GM19025 (cell line): ENCODE measurements at regions not wholly inside any gene's neighbourhood (a gene's known extent, or its start where the extent isn't known, plus 50 kb on each side); places are given as distances from the start of the nearest gene placed in this dataset.
"Not testable (repeated sequence)": the region's sequence is repeated elsewhere in the genome, so short reads cannot be mapped to it uniquely, and the experiment has no call there.

Experiments
- ATAC-seq: cut with Tn5 transposase; IDR thresholded peaks from one replicate; pipeline ENCODE4 v1.9.1; 2021; ENCODE audit warnings: mild to moderate bottlenecking, low read depth, moderate library complexity; ENCODE audit not compliant: unreplicated experiment

DNA sequence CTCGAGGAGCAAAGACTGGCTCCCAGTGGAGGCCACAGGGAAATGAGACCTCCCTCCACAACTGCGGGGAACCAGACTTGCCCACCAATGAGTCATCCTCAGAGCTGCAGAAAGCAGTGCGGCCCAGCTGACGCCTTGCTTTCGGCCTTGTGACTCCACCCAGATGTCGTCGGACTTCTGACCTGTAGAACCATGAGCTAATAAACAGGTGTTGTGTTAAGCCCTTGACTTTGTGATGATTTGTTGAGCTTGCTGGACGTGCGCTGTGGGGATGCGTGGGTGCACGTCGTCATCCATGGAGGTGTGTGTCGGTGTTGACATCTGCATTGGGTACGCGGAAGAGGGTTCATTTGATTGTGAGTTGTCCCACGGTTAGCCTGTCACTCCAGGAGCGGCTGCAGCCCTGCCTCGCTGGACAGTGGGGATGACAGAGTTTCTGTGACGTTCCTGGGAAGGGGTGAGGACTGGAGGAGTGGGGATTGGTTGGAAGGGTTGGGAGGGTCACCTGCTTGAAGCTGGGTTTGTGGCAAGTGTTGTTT lies 154.1 kb downstream of the SH3BP4 start:
- no peak for ATAC-seq

DNA sequence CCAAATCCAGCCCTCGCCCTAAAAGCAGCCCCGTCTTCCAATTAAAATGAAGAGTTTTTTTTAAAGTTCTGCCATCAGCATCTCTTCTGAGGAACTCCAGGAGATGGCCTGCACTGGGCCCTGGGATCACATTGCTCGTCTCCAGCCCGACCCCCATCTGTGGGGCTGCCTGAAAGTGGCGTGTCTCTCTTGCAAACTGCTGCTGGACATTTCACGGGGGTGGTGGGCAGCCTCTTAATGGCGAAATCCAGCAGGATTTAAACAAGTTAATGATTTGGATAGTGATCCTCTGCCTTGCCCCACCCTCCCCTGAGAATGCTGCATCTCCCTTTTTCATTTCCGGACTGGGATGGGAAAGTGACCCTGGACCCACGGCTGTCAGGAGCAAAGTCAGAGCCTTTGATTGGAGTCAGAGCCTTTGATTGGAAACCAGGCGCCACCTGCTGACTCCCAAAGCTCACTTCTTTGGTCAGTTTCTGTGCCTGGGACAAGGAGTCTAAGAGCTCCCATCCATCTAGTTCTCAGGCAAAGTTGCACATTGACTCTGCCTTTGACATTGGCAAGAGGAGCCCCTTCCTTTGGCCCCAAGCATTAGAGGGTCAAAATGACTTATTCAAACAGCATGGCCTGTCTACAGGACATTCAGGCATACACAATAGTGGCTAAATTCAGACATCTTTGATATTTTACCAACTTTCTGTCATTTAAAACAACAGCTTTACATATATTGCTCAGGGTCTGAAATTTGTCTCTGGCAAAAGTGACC lies 155.2 kb downstream of the SH3BP4 start:
- no peak for ATAC-seq

DNA sequence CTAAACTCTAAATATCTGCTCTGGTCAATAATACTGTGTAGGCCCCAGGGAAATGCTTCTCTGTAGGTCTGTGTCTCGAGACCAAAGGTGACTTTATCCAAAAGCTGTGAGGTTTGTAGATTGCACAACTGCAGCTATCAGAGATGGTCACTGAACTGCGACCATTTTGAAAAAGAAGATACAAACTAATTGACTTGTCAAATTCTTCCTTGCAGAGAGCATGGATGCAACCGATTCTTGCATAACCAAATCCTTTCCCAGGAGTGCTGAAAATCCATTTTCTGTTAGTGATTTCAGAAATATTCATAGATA lies 155.8 kb downstream of the SH3BP4 start:
- no peak for ATAC-seq

DNA sequence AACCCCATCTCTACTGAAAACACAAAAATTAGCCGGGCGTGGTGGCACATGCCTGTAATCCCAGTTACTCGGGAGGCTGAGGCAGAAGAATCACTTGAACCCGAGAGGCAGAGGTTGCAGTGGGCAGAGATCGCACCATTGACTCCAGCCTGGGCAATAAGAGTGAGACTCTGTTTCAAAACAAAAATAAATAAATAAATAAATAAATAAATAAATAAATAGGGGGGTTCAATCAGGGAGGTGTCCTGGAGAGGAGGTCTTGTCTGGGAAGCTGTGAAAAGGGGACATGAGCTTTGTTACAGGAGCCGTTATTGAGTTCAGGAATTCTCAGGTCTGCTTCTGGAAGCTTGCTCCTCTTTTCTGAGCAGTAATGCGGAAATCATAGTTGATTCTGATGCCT lies 157.7 kb downstream of the SH3BP4 start:
- not testable (repeated sequence) for ATAC-seq

DNA sequence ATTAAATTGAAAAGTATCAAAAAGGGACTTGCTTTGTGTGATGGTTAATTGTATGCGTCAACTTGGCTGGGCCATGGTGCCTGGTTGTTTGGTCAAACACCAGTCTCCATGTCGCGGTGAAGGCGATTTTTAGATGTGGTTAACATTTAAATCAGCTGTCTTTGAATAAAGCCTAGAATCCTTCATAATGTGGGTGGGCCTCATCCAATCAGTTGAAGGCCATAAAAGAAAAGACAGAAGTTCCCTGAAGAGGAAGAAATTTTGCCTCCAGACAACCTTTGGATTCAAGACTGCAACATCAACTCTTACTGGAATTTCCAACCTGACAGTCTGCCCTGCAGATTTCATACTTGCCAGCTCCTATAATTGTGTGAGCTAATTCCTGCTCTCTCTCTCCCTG lies 160.5 kb downstream of the SH3BP4 start:
- no peak for ATAC-seq

DNA sequence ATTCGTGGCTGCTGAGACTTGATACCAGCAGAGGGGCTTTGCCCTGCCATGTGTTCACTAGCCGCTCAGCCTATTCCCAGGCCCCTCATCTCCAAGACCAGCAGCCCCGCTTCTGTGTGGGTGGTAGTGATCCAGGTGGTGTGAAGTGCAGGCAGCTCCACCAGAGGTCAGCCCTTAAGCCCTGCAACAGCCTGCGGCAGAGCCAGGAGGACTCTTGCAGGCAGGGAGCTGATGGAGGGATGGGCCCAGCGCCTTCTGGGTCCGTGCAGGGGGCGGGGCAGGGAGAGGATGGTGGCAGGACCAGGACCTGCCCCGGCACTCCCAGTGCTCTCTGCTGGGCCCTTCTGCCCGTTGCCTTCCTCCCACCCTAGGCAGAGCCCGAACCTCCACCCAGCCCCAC lies 162.0 kb downstream of the SH3BP4 start:
- ATAC-seq: no peak

DNA sequence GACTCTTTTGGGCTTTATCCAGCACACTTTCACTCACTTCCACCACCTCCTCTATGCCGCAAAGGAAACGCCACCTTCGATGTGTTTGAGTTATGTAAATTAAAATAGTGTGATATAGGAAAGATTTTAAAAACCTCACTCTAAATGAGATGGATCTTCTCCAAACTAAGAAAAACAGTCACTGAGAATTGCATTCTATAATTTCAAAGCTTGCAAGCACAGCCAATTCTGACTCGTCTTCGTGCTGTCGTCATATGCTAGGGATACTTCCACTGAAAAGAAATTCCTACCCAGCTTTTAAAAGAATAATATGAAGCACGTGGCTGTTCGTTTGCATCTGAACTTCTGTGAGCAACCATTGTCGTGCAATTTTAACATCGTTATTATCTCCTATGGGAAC lies 162.5 kb downstream of the SH3BP4 start:
- no peak for ATAC-seq

DNA sequence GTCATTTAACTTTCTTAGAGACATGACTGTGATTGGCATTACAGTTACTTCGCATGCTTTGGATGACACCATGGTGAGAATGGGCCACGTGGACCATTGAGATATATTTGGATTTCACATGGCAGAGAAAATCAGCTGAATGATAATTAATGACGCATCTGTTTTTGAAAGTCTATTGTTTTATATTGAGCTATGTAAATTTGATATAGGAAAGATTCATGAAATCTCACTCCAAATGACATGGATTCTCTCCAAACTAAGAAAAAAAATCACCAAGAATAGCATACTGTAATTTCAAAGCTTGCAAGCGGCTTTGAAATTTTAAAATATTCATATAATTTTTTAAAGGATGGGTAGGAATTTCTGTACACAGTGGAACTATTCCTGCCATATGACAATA lies 163.7 kb downstream of the SH3BP4 start:
- no peak for ATAC-seq

DNA sequence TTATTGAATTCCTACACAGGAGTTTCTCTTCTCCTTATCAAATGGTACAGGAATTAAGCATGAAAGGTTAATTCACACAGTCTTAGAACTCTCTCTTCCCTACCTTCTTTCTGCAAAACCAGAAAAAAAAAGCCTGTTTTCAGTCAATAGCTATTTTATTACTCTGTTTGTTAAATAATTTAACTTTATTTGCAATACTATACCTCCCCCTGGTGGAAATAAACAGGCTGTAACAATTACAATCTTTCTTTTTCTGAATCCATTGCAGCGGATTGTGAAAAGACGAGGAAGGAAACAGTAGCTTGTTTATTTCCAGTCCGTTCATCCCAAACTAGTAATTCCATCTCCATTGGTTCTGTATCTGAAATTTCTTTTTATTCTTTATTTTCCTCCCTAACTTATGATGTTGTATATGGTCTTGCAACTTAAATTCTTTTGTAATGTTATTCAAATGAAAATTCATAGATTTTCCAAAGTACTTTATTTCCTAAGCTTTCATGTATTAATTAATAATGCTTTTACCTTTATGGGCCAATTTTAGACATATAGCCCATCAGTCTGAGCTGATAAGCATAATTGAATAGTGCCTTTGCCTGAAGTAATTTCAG lies 165.2 kb downstream of the SH3BP4 start:
- no peak for ATAC-seq

DNA sequence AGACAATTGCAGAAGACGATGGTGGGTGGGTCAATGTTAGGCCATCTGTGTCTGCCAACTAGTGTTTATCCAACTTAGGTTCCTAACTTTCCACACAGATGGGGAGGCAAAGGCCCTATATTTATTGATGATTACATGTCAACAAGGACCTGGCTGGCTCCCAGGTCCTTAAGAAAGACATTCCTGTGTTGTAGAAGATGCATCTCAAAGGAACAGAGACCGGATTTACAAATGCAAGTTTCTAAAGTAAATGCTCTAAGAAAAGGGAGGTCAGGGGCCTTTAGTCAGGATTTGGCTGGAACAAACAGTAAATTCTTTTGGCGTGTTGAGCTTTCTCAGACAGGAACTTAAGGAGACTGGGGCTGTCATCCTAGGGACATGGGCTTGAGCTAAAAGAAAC lies 175.0 kb downstream of the SH3BP4 start:
- ATAC-seq: no peak

DNA sequence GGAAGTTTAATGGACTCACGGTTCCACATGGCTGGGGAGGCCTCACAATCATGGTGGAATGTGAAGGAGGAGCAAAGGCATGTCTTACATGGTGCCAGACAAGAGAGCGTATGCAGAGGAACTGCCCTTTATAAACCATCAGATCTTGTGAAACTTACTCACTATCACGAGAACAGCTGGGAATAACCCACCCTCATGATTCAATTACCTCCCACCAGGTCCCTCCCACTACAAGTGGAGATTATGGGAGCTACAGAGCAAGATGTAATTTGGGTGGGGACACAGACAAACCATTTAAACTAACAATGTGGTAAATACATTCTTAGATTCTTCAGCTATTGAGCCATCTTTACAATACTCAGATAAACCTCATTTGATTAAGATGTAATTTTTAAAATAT lies 176.1 kb downstream of the SH3BP4 start:
- ATAC-seq: no peak

DNA sequence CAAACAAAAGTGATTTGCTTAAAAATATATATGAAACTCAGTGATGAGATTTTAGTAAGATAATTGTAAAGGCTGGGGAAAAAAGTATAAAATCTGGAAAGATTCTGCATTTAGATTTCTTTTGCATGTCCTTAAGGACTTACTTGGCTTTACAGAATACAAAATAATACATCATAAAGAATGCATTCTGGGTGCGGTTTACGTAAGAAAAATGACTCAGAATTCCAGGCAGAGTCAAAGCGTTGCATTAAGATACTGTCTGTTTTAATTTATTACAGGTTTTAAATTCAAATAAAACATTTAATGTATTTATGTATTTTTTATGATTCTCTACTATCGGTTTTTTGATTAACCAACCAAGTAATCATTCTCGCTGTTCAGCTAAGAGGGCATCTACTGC lies 178.0 kb downstream of the SH3BP4 start:
- no peak for ATAC-seq

DNA sequence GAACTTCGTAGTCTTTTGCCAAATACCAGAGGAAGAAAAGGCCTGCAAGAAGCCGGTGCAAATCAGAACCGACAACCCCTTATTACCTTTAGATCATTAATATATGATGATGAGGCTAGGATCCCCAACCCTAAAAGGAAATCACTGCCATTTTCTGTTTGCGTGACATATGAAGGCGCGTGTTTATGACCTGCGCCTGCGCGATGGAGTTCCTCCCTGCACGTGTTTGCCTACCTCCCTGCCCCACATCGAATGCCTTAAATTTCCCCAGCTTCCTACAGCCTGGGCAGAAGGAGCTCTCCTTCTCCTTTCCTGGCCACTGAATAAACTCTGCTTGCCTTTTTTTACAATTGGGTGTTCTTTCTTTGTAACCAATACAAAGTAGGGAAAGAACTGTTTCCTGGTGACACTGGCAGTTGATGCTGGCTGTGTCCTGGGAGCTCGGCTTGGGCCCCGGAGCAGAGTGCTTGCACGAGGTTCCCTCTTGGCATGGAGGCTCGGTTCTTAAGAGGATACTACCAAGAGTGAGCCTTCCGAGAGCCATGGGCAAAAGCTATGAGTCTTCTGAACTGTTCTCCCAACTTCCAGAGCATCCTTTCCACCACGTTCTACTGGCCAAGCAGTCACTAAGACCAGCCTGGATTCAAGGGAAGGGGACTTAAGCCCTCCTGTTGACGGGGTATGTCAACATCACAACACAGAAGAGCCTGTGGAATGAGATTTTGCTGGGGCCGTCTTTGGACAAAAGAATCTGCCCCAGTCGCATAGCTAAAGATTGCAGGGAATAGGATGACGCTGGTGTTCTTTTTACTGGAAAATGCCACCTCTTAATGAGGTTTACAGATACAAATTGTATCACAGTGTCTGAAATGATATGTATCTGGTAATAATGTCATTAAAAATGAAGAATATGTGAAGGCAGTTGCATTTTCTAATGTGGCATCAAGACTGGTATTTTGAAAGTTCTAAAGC lies 179.8 kb downstream of the SH3BP4 start:
- no peak for ATAC-seq

DNA sequence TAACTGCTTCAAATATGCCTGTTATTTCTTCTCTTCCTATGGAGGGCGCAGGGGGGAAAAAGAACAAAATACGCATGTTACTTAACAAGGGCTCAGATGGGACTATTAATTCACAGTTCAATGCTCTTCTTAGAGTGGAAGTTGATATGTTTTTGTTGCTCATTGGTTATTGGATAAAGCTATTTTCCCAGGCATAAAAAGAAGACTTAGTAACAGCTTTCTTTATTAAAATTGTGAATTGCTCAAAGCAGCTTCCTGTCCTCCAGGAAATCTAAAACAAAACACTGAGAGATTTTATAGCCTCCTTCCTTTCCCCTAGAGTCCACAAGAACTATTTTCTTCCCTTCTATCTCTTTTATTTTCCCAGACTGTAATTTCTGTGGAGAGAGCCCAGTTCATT lies 180.8 kb downstream of the SH3BP4 start:
- no peak for ATAC-seq

DNA sequence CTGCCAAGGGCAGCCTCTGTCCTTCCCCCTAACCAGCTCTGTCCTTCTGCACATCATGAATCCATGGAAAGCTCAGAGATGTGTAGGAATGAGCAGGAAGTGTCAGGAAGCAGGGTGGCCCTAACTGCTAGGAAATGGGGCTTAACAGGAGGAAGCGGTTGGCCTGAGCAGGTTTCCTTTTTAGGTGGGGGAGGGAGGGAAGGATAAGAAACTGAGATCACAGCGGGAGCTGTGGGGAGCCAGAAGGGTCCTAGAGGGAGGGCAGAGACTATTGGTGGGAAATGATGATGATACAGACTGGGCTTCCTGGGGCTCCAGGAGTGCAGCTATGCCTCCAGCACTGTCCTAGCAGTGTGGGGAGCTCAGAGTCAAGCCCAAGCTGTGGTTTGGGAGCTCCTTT lies 182.0 kb downstream of the SH3BP4 start:
- no peak for ATAC-seq

DNA sequence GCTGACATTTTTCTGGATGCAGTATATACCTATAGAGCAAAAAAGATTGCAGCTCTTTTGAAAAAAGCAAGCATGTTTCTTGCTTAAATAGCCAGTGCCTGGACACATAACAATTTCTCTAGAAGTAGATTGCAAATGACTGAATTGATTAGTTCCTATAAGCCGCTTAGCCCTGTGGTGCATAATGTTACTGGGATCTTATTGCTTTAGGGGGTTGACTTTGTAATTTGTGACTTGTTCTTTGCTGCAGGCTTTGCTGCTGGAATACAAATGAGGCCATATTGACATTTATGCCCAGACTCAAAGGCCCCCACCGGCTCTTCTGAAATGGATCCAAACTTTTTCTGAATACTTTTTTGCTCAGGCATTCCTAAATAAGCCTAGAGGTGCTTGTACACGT lies 182.6 kb downstream of the SH3BP4 start:
- ATAC-seq: no peak

DNA sequence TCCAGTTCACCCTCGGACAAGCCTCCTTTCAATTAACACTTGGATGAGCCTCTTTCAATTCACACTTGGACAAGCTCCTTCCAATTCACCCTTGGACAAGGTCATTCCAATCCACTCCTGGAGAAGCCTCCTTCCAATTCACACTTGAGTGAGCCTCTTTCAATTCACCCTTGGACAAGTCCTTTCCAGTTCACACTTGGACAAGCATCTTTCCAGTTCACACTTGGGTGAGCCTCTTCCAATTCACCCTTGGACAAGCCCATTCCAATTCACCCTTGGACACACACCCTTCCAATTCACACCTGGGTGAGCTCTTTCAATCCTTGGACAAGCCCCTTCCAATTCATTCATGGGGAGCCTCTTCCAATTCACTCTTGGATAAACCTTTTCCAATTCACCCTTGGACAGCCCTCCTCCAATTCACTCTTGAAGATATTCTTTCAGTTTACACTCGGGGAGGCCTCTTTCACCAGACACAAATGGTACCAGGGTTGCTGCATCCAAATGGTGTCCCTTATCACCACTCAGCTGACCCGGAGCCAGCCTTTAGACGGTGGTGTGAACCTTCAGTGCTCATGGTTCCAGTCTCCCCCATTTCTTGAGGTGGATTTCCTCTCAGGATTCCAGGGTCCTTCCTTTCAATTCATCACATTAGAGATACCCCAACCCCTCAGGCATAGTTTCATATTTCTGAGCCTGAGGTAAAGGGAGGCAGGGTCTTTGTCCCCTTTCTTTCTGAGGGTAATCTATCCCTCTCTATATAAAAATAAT lies 183.6 kb downstream of the SH3BP4 start:
- ATAC-seq: no peak

DNA sequence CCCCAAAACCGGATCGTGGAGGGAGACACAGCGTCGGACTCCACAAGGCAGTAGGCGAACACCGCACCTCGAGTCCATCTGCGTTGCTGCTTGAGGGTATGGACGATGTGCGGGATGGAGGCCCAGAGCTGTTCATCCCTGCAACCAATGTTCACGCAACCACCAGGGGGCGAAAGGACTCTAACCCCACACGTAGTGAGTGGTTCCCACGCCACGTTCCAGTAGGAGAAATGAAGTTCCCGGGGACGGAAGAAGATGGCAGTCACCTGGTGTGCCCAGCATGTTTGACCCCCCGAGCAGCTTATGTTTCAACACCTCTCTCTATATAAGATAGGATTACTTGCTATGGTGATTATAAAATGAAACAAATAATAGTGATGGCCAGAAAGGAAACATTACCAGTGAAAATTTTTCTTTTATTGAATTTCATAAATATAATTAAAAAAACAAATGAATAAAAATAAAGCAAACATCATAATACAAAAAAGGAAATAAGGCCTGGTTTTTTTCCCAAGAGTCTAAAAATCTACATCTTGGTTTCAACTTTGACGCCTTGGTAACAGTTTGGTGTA lies 184.3 kb downstream of the SH3BP4 start:
- ATAC-seq: no peak

DNA sequence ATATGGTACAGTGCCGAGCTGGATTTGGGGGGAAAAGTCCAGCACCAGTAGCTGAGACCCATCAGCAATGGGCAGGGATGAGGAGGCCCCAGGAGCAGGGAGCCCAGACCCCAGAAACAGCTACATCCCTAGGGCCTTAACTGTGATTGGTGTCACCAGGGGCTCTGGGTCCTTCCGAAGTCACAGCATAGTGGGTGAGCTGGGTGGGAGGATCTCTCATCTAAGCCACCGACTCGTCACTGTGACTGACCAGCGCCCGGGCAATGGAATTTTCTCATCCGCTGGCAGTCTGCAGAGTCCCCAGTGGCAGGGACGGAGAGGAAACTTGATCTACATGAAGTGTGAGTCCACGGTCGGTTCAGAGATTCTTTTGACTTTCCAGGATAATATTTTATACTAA lies 186.5 kb downstream of the SH3BP4 start:
- no peak for ATAC-seq
